Endothelial cell of umbilical vein (primary cell): ENCODE measurements at regions not wholly inside any gene's neighbourhood (a gene's known extent, or its start where the extent isn't known, plus 50 kb on each side); places are given as distances from the start of the nearest gene placed in this dataset.

Experiments
- BruUV-seq: library from RNA; stranded (reverse); fragments of 400-500 nt; replicated peaks from 2 replicates; lab custom pipeline; 2021; lab: Mats Ljungman, UMichigan
- CTCF ChIA-PET: fragments of 300-600, 350-600 bp; sonication (Branson Sonifier 250); formaldehyde crosslinking; loops from one replicate; lab custom pipeline; 2021; ENCODE audit warnings: antibody characterized with exemption, inconsistent platforms; lab: Charles Lee
- POLR2A ChIA-PET: fragments of 300-600, 350-600 bp; sonication (Branson Sonifier 250); formaldehyde crosslinking; loops from one replicate; lab custom pipeline; 2021; ENCODE audit warnings: antibody characterized with exemption, inconsistent platforms; lab: Charles Lee
- DNase-seq: peaks from one replicate; pipeline ENCODE4 v3.0.0-alpha.2; 2011; ENCODE audit warnings: low read depth, low spot score
- FAIRE-seq: peaks from 2 replicates; lab custom pipeline; 2011; peaks lifted over from hg19 to GRCh38; lab: Jason Lieb, UNC
- H2AFZ ChIP-seq: 2 replicates; pipeline ENCODE4 v1.6.0; 2012; ENCODE audit warnings: low read depth, low read length, control low read depth, inconsistent platforms
- H3K27ac ChIP-seq: 2 replicates; pipeline ENCODE4 v1.5.1; 2011; ENCODE audit warnings: low read depth, mild to moderate bottlenecking, control low read depth, low read length, moderate library complexity; ENCODE audit not compliant: insufficient read depth
- H3K27me3 ChIP-seq, 2 experiments: 2 replicates each; pipeline versions ENCODE4 v1.6.0 to v1.6.1; 2011; ENCODE audit warnings: low read length in 2 of 2, mixed read lengths in 1 of 2; ENCODE audit not compliant: control insufficient read depth in 2 of 2, insufficient read depth in 2 of 2
- H3K36me3 ChIP-seq, 2 experiments: 2 replicates in 1 of 2; 3 replicates in 1 of 2; pipeline ENCODE4 v1.5.1; 2011; ENCODE audit warnings: low read length in 2 of 2, mild to moderate bottlenecking in 1 of 2, moderate library complexity in 1 of 2; ENCODE audit not compliant: control insufficient read depth in 2 of 2, insufficient read depth in 2 of 2; ENCODE audit errors: extremely low read depth in 1 of 2
- H3K4me1 ChIP-seq: 3 replicates; pipeline ENCODE4 v1.5.1; 2011; ENCODE audit warnings: mild to moderate bottlenecking, low read length; ENCODE audit not compliant: control insufficient read depth, insufficient read depth; ENCODE audit errors: extremely low read depth
- H3K4me2 ChIP-seq: 2 replicates; pipeline ENCODE4 v1.6.1; 2011; ENCODE audit warnings: low read length, control low read depth, mixed read lengths; ENCODE audit not compliant: insufficient read depth
- H3K4me3 ChIP-seq, 3 experiments: fragments of 200-600 bp in 1 of 3; sonication (generic), shearing (Covaris generic) in 1 of 3; replicated peaks in 1 of 3; 2 replicates each; pipeline ENCODE4 v1.5.1; 2011 to 2016; ENCODE audit warnings: control low read depth in 3 of 3, low read length in 3 of 3, mild to moderate bottlenecking in 2 of 3, inconsistent platforms in 1 of 3, low read depth in 1 of 3, moderate library complexity in 1 of 3; ENCODE audit not compliant: insufficient read depth in 1 of 3
- H3K79me2 ChIP-seq: 2 replicates; pipeline ENCODE4 v1.6.0; 2012; ENCODE audit warnings: low read length, inconsistent platforms; ENCODE audit not compliant: control insufficient read depth, insufficient read depth
- H3K9ac ChIP-seq: replicated peaks from 2 replicates; pipeline ENCODE3; 2011; ENCODE audit warnings: low read length, control low read depth; ENCODE audit not compliant: insufficient read depth; ENCODE audit errors: extremely low read depth
- H3K9me1 ChIP-seq: replicated peaks from 3 replicates; pipeline ENCODE4 v1.6.0; 2011; ENCODE audit warnings: mild to moderate bottlenecking, low read length; ENCODE audit not compliant: control insufficient read depth, insufficient read depth; ENCODE audit errors: extremely low read depth
- H3K9me3 ChIP-seq: replicated peaks from 2 replicates; pipeline ENCODE4 v1.5.1; 2012; ENCODE audit warnings: low read length, inconsistent platforms; ENCODE audit not compliant: control insufficient read depth, insufficient read depth
- H4K20me1 ChIP-seq: replicated peaks from 2 replicates; pipeline ENCODE3; 2011; ENCODE audit warnings: mild to moderate bottlenecking, low read length; ENCODE audit not compliant: control insufficient read depth, insufficient read depth; ENCODE audit errors: extremely low read depth
- EZH2 ChIP-seq: IDR thresholded peaks from 2 replicates; pipeline ENCODE4 v1.6.1; 2012; ENCODE audit warnings: borderline replicate concordance, low read depth, mild to moderate bottlenecking, moderate library complexity, low read length, inconsistent platforms; ENCODE audit not compliant: severe bottlenecking
- FOS ChIP-seq: IDR thresholded peaks from 2 replicates; pipeline ENCODE4 v1.6.1; 2011; ENCODE audit warnings: mild to moderate bottlenecking, low read length, moderate library complexity, borderline replicate concordance; ENCODE audit not compliant: insufficient read depth
- GATA2 ChIP-seq: IDR thresholded peaks from 2 replicates; pipeline ENCODE4 v1.7.0; 2011; ENCODE audit warnings: low read depth, mild to moderate bottlenecking, moderate library complexity, mixed read lengths, low read length; ENCODE audit not compliant: insufficient read length, insufficient read depth
- JUN ChIP-seq: IDR thresholded peaks from 2 replicates; pipeline ENCODE4 v1.6.1; 2011; ENCODE audit warnings: borderline replicate concordance, low read depth; ENCODE audit not compliant: insufficient read length, insufficient read depth
- MYC ChIP-seq: IDR thresholded peaks from one replicate; pipeline ENCODE4 v1.6.1; 2011; ENCODE audit warnings: mild to moderate bottlenecking, low read depth, low read length
- POLR2A ChIP-seq: IDR thresholded peaks from 2 replicates; pipeline ENCODE4 v1.6.1; 2012; ENCODE audit warnings: low read depth, mild to moderate bottlenecking, control low read depth, low read length
- POLR2AphosphoS5 ChIP-seq: IDR thresholded peaks from 2 replicates; pipeline ENCODE4 v1.6.1; 2012; ENCODE audit warnings: low read depth, mild to moderate bottlenecking, control low read depth, low read length, moderate library complexity; ENCODE audit not compliant: insufficient read depth
- dilution Hi-C: fragments of 300-500 bp; cut with MboI; formaldehyde crosslinking; loops from one replicate; pipeline ENCODE4 v1.15.0; 2019; ENCODE audit warnings: low sequenced_read_pairs; ENCODE audit not compliant: extremely low pct_ligation_motif_present
- intact Hi-C: fragments of 100-400 bp; cut with micrococcal nuclease; formaldehyde crosslinking; loops from one replicate; pipeline ENCODE4 v1.10.0; 2022
- TF ChIP-seq, protein P1 (sequence below): IDR thresholded peaks from 2 replicates; pipeline ENCODE4 v1.6.1; 2011; ENCODE audit not compliant: insufficient read depth, insufficient read length
- TF ChIP-seq, protein P2 (sequence below), 2 donors: IDR thresholded peaks; 1 replicate in 1 of 2; 2 replicates in 1 of 2; pipeline ENCODE4 v1.5.1; 2011; ENCODE audit warnings: low read length in 2 of 2, mild to moderate bottlenecking in 2 of 2, moderate library complexity in 2 of 2, control low read depth in 1 of 2, inconsistent platforms in 1 of 2, low read depth in 1 of 2; ENCODE audit not compliant: insufficient read depth in 1 of 2; ENCODE audit errors: extremely low read depth in 1 of 2

GRCh38 chr20:48015943-48016723 is 230.9 kb upstream of the SULF2 start:
- ChIA-PET POLR2A (no interaction called here), CTCF (no interaction called here)
- H2AFZ ChIP-seq = no peak overlapping the region
- H3K36me3 ChIP-seq = no peaks in the 10 kb centered on the region
- no peaks in the 10 kb centered on the region for H3K27me3 ChIP-seq
- TF ChIP-seq MYC (no peak), POLR2AphosphoS5 (no peak), POLR2A (no peak), JUN (no peak), EZH2 (no peak), FOS (no peak), GATA2 (no peak)
- TF ChIP-seq, protein P1, sequence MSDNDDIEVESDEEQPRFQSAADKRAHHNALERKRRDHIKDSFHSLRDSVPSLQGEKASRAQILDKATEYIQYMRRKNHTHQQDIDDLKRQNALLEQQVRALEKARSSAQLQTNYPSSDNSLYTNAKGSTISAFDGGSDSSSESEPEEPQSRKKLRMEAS = no peak
- TF ChIP-seq, protein P2, sequence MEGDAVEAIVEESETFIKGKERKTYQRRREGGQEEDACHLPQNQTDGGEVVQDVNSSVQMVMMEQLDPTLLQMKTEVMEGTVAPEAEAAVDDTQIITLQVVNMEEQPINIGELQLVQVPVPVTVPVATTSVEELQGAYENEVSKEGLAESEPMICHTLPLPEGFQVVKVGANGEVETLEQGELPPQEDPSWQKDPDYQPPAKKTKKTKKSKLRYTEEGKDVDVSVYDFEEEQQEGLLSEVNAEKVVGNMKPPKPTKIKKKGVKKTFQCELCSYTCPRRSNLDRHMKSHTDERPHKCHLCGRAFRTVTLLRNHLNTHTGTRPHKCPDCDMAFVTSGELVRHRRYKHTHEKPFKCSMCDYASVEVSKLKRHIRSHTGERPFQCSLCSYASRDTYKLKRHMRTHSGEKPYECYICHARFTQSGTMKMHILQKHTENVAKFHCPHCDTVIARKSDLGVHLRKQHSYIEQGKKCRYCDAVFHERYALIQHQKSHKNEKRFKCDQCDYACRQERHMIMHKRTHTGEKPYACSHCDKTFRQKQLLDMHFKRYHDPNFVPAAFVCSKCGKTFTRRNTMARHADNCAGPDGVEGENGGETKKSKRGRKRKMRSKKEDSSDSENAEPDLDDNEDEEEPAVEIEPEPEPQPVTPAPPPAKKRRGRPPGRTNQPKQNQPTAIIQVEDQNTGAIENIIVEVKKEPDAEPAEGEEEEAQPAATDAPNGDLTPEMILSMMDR (IDR thresholded peaks at IDR 0.05; ENCODE audit: extremely low read depth in 1 of 2, insufficient read depth in 1 of 2, low read depth in 1 of 2, low read length in 2 of 2) = no peak
- H3K79me2 ChIP-seq = no peaks in the 10 kb centered on the region
- DNase-seq (no peak), FAIRE-seq (no peak)
- no TSS peak for BruUV-seq
- no peak overlapping the region for H3K4me2 ChIP-seq
- H3K4me1 ChIP-seq = no peaks in the 10 kb centered on the region
- H3K9me1 ChIP-seq = no peaks in the 10 kb centered on the region
- no peak overlapping the region for H3K27ac ChIP-seq
- no peaks in the 10 kb centered on the region for H4K20me1 ChIP-seq
- no peak overlapping the region for H3K9ac ChIP-seq
- dilution Hi-C loops (no loop called here), intact Hi-C loops (no loop called here)
- H3K4me3 ChIP-seq = no peak overlapping the region
- H3K9me3 ChIP-seq = no peaks in the 10 kb centered on the region
